ENCODE measurements at regions not wholly inside any gene's neighbourhood (a gene's known extent, or its start where the extent isn't known, plus 50 kb on each side); places are given as distances from the start of the nearest gene placed in this dataset.

DNA sequence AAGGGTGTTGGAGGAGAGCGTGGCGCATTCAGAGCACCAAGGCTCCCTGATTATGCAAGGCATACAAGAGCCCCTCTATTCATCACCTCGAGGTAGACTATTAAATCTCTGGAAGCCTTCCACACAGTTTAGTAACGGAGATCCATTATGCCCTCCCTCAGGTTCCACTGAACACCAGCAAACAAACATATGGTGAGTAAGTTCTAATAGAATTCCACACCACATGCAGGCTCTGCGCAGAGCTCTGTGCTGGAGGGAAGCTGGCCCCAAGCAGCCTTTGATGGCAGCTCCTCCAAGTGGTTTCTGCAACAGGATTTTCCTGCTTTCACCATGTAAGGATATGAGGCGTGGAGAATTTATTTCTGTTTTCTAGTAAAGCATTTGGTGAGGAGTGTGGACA, 238.6 kb downstream of the C1D start:
- Histone ChIP-seq H3K27ac (ENCODE audit: low read length) (no peak overlapping the region), H3F3A (ENCODE audit: insufficient read depth, low read length, poor library complexity, severe bottlenecking) (no peaks in the 10 kb centered on the region), H3K4me2 (ENCODE audit: low read length) (no peak overlapping the region), H3K79me2 (replicated peaks; ENCODE audit: insufficient read depth, low read length) (no peaks in the 10 kb centered on the region), H3K36me3 (ENCODE audit: insufficient read depth, low read length) (no peaks in the 10 kb centered on the region), H3K9ac (ENCODE audit: low read length) (no peak overlapping the region), H3K9me2 (ENCODE audit: insufficient read depth, low read length) (no peaks in the 10 kb centered on the region), H3K27me3 (ENCODE audit: insufficient read depth, low read depth, low read length) (no peaks in the 10 kb centered on the region), H3K4me3 (ENCODE audit: low read length) (no peak overlapping the region), H3K9me3 (ENCODE audit: low read length) (no peaks in the 10 kb centered on the region), H2AFZ (ENCODE audit: low read depth, low read length) (no peak overlapping the region), H4K20me1 (ENCODE audit: insufficient read depth) (no peaks in the 10 kb centered on the region)
- TF ChIP-seq POLR2AphosphoS5 (IDR thresholded peaks at IDR 0.05) (no peak), TAF1 (IDR thresholded peaks at IDR 0.05; ENCODE audit: low read depth) (no peak), EP300 (conservative IDR thresholded peaks at IDR 0.05; ENCODE audit: poor library complexity, severe bottlenecking) (no peak), MXI1 (conservative IDR thresholded peaks at IDR 0.05; ENCODE audit: poor library complexity, severe bottlenecking) (no peak), RAD21 (conservative IDR thresholded peaks at IDR 0.05) (no peak), SMC3 (conservative IDR thresholded peaks at IDR 0.05; ENCODE audit: poor library complexity) (no peak), CTCF (IDR thresholded peaks at IDR 0.05; ENCODE audit: poor library complexity, severe bottlenecking) (no peak), EZH2 (IDR thresholded peaks at IDR 0.05; ENCODE audit: borderline replicate concordance, insufficient read depth, low read length, poor library complexity, severe bottlenecking) (no peak)
- TF ChIP-seq, protein P1, sequence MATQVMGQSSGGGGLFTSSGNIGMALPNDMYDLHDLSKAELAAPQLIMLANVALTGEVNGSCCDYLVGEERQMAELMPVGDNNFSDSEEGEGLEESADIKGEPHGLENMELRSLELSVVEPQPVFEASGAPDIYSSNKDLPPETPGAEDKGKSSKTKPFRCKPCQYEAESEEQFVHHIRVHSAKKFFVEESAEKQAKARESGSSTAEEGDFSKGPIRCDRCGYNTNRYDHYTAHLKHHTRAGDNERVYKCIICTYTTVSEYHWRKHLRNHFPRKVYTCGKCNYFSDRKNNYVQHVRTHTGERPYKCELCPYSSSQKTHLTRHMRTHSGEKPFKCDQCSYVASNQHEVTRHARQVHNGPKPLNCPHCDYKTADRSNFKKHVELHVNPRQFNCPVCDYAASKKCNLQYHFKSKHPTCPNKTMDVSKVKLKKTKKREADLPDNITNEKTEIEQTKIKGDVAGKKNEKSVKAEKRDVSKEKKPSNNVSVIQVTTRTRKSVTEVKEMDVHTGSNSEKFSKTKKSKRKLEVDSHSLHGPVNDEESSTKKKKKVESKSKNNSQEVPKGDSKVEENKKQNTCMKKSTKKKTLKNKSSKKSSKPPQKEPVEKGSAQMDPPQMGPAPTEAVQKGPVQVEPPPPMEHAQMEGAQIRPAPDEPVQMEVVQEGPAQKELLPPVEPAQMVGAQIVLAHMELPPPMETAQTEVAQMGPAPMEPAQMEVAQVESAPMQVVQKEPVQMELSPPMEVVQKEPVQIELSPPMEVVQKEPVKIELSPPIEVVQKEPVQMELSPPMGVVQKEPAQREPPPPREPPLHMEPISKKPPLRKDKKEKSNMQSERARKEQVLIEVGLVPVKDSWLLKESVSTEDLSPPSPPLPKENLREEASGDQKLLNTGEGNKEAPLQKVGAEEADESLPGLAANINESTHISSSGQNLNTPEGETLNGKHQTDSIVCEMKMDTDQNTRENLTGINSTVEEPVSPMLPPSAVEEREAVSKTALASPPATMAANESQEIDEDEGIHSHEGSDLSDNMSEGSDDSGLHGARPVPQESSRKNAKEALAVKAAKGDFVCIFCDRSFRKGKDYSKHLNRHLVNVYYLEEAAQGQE (IDR thresholded peaks at IDR 0.05; ENCODE audit: borderline replicate concordance), result no peak

- TF ChIP-seq EP300 (conservative IDR thresholded peaks at IDR 0.05; ENCODE audit: poor library complexity, severe bottlenecking) (no peak), CTCF (IDR thresholded peaks at IDR 0.05; ENCODE audit: poor library complexity, severe bottlenecking) (no peak)
- TF ChIP-seq, protein P1 (IDR thresholded peaks at IDR 0.05; ENCODE audit: borderline replicate concordance), result no peak
- Histone ChIP-seq H3K4me2 (ENCODE audit: low read length) (no peak overlapping the region), H2AFZ (ENCODE audit: low read depth, low read length) (no peak overlapping the region)
Observed at GRCh38 chr2:67825476-67825875, 237.3 kb downstream of the C1D start.

More at GRCh38 chr2:67825476-67825875, 237.3 kb downstream of the C1D start:
- Histone ChIP-seq H4K20me1 (ENCODE audit: insufficient read depth) (no peaks in the 10 kb centered on the region), H3K27me3 (ENCODE audit: insufficient read depth, low read depth, low read length) (no peaks in the 10 kb centered on the region), H3F3A (ENCODE audit: insufficient read depth, low read length, poor library complexity, severe bottlenecking) (no peaks in the 10 kb centered on the region), H3K27ac (ENCODE audit: low read length) (no peak overlapping the region), H3K9ac (ENCODE audit: low read length) (no peak overlapping the region), H3K36me3 (ENCODE audit: insufficient read depth, low read length) (no peaks in the 10 kb centered on the region), H3K9me3 (ENCODE audit: low read length) (no peaks in the 10 kb centered on the region), H3K9me2 (ENCODE audit: insufficient read depth, low read length) (no peaks in the 10 kb centered on the region), H3K79me2 (replicated peaks; ENCODE audit: insufficient read depth, low read length) (no peaks in the 10 kb centered on the region), H3K4me3 (ENCODE audit: low read length) (no peak overlapping the region)

Measured in neural cell (in vitro differentiated cells).